Mesenchymal stem cell (in vitro differentiated cells and primary cell): ENCODE measurements at regions not wholly inside any gene's neighbourhood (a gene's known extent, or its start where the extent isn't known, plus 50 kb on each side); places are given as distances from the start of the nearest gene placed in this dataset.

ENCODE experiments used
- DNase-seq: peaks from one replicate; pipeline ENCODE4 v3.0.0-alpha.2; 2013
- H2AFZ ChIP-seq: one replicate; pipeline ENCODE4 v1.6.1; 2013; ENCODE audit warnings: low read depth, mild to moderate bottlenecking, control low read depth, inconsistent platforms, low read length, moderate library complexity
- H2AK5ac ChIP-seq: 2 replicates; pipeline ENCODE4 v1.6.1; 2013; ENCODE audit warnings: low read length, moderate library complexity, mild to moderate bottlenecking, inconsistent platforms; ENCODE audit not compliant: severe bottlenecking
- H2BK120ac ChIP-seq: one replicate; pipeline ENCODE4 v1.6.1; 2013; ENCODE audit warnings: low read depth, mild to moderate bottlenecking, inconsistent platforms, low read length, moderate library complexity
- H2BK12ac ChIP-seq, 2 experiments: one replicate each; pipeline ENCODE4 v1.6.1; 2013; ENCODE audit warnings: inconsistent platforms in 2 of 2, low read length in 2 of 2, mild to moderate bottlenecking in 2 of 2, moderate library complexity in 2 of 2, control low read depth in 1 of 2
- H2BK15ac ChIP-seq: one replicate; pipeline ENCODE4 v1.6.1; 2013; ENCODE audit warnings: mild to moderate bottlenecking, low read depth, inconsistent platforms; ENCODE audit not compliant: poor library complexity, severe bottlenecking
- H2BK5ac ChIP-seq: 2 replicates; pipeline ENCODE4 v1.6.1; 2013; ENCODE audit warnings: low read depth, mild to moderate bottlenecking, low read length, control low read depth, inconsistent platforms; ENCODE audit not compliant: poor library complexity, severe bottlenecking
- H3K14ac ChIP-seq, 2 experiments: one replicate each; pipeline ENCODE4 v1.6.1; 2013; ENCODE audit warnings: inconsistent platforms in 2 of 2, low read length in 2 of 2, control low read depth in 1 of 2, mild to moderate bottlenecking in 1 of 2, moderate library complexity in 1 of 2
- H3K18ac ChIP-seq, 2 experiments: one replicate each; pipeline ENCODE4 v1.6.1; 2013; ENCODE audit warnings: inconsistent platforms in 2 of 2, low read length in 2 of 2, control low read depth in 1 of 2, low read depth in 1 of 2, mild to moderate bottlenecking in 1 of 2
- H3K23ac ChIP-seq, 2 experiments: one replicate each; pipeline ENCODE4 v1.6.1; 2013; ENCODE audit warnings: inconsistent platforms in 2 of 2, low read length in 2 of 2, mild to moderate bottlenecking in 2 of 2, moderate library complexity in 2 of 2, control low read depth in 1 of 2
- H3K27ac ChIP-seq: 2 replicates; pipeline ENCODE4 v1.5.1; 2013; ENCODE audit warnings: mild to moderate bottlenecking, moderate library complexity, low read length, control low read depth, inconsistent platforms; ENCODE audit not compliant: poor library complexity, severe bottlenecking
- H3K27me3 ChIP-seq, 2 experiments: 2 replicates each; pipeline versions ENCODE4 v1.6.1 to v1.7.0; 2013; ENCODE audit warnings: low read length in 2 of 2, mild to moderate bottlenecking in 2 of 2, moderate library complexity in 2 of 2, control low read depth in 1 of 2, inconsistent platforms in 1 of 2; ENCODE audit not compliant: control insufficient read depth in 1 of 2, insufficient read depth in 1 of 2
- H3K36me3 ChIP-seq, 2 experiments: 2 replicates each; pipeline versions ENCODE4 v1.6.1 to v1.7.0; 2013; ENCODE audit warnings: low read length in 2 of 2, control low read depth in 1 of 2, inconsistent platforms in 1 of 2, low read depth in 1 of 2, mild to moderate bottlenecking in 1 of 2; ENCODE audit not compliant: insufficient read depth in 2 of 2, control insufficient read depth in 1 of 2
- H3K4ac ChIP-seq, 2 experiments: one replicate each; pipeline ENCODE4 v1.6.1; 2013; ENCODE audit warnings: inconsistent platforms in 2 of 2, low read length in 2 of 2, mild to moderate bottlenecking in 2 of 2, moderate library complexity in 2 of 2, control low read depth in 1 of 2, low read depth in 1 of 2
- H3K4me1 ChIP-seq: 2 replicates; pipeline ENCODE4 v1.6.1; 2013; ENCODE audit warnings: low read depth, low read length, control low read depth; ENCODE audit not compliant: control insufficient read depth, insufficient read depth
- H3K4me2 ChIP-seq: 2 replicates; pipeline ENCODE4 v1.6.1; 2013; ENCODE audit warnings: low read length, mild to moderate bottlenecking, inconsistent platforms; ENCODE audit not compliant: poor library complexity, severe bottlenecking
- H3K4me3 ChIP-seq, 2 experiments: 2 replicates each; pipeline versions ENCODE4 v1.5.1 to v1.7.0; 2013; ENCODE audit warnings: low read length in 2 of 2, mild to moderate bottlenecking in 2 of 2, control low read depth in 1 of 2, low read depth in 1 of 2; ENCODE audit not compliant: insufficient read depth in 1 of 2
- H3K79me1 ChIP-seq: replicated peaks from 2 replicates; pipeline ENCODE4 v1.6.1; 2013; ENCODE audit warnings: mild to moderate bottlenecking, control low read depth, low read length, inconsistent platforms; ENCODE audit not compliant: poor library complexity, severe bottlenecking
- H3K9ac ChIP-seq: 2 replicates; pipeline ENCODE4 v1.7.0; 2013; ENCODE audit warnings: mild to moderate bottlenecking, low read length, moderate library complexity
- H3K9me3 ChIP-seq: 2 replicates; pipeline ENCODE4 v1.7.0; 2013; ENCODE audit warnings: mild to moderate bottlenecking, low read length; ENCODE audit not compliant: control insufficient read depth
- H4K8ac ChIP-seq: one replicate; pipeline ENCODE4 v1.6.1; 2013; ENCODE audit warnings: inconsistent platforms, mild to moderate bottlenecking, low read length, moderate library complexity
- H4K91ac ChIP-seq: one replicate; pipeline ENCODE4 v1.6.1; 2013; ENCODE audit warnings: mild to moderate bottlenecking, low read length, inconsistent platforms
- WGBS: methylation state at CpG from one replicate; pipeline ENCODE4 v1.1.7; 2013; ENCODE audit warnings: mixed read lengths; 5-methylcytosine and 5-hydroxymethylcytosine counted together

DNA sequence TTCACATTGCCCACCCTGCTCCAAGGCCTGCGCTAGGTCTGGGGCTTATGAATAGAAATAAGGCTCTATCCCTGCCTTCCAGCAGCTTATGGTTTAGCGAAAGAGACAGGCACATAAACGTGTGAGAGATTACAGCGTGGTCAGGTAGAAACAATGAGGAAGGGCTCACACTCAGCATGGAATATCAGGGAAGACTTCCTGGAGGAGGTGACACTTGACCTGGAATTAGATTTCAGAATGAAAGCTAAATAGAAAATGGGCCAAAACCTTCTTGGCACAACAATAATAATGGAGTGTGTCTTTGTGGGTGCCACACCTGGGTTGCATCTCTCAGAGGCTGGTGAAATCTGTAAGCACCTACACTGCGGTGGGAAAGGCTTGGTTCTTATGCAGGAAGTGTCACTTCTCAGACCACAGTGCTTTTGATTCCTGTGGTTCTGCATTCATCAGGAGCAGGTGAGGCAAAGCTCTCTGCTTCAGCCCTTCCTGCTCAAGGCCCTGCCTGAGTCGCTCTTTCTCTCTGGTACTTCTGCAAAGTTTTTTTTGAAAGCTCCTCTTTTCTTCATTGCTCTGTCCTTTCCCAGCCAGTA lies 430.3 kb downstream of the ZNF536 start:
- no peak overlapping the region for H2BK15ac ChIP-seq
- H3K23ac ChIP-seq: no peak overlapping the region
- no peak for DNase-seq
- H3K36me3 ChIP-seq: no peaks in the 10 kb centered on the region
- no peak overlapping the region for H2BK120ac ChIP-seq
- no peak overlapping the region for H2BK5ac ChIP-seq
- no peak overlapping the region for H3K27ac ChIP-seq
- H3K4me3 ChIP-seq: no peak overlapping the region
- H2BK12ac ChIP-seq: no peak overlapping the region
- H3K14ac ChIP-seq: no peak overlapping the region
- peaks cover 0 to 22% of the 10 kb centered on the region in 2 experiments for H3K27me3 ChIP-seq
- H4K8ac ChIP-seq: no peak overlapping the region
- no peak overlapping the region for H3K18ac ChIP-seq
- H3K79me1 ChIP-seq: no peaks in the 10 kb centered on the region
- H3K4me1 ChIP-seq: no peaks in the 10 kb centered on the region
- no peak overlapping the region for H2AFZ ChIP-seq
- H4K91ac ChIP-seq: no peak overlapping the region
- H2AK5ac ChIP-seq: no peak overlapping the region
- no peak overlapping the region for H3K9ac ChIP-seq
- 85% methylated on average over 6 of the region's 6 CpGs for WGBS
- H3K9me3 ChIP-seq: peaks cover 7% of the 10 kb centered on the region
- no peak overlapping the region for H3K4ac ChIP-seq
- no peak overlapping the region for H3K4me2 ChIP-seq

DNA sequence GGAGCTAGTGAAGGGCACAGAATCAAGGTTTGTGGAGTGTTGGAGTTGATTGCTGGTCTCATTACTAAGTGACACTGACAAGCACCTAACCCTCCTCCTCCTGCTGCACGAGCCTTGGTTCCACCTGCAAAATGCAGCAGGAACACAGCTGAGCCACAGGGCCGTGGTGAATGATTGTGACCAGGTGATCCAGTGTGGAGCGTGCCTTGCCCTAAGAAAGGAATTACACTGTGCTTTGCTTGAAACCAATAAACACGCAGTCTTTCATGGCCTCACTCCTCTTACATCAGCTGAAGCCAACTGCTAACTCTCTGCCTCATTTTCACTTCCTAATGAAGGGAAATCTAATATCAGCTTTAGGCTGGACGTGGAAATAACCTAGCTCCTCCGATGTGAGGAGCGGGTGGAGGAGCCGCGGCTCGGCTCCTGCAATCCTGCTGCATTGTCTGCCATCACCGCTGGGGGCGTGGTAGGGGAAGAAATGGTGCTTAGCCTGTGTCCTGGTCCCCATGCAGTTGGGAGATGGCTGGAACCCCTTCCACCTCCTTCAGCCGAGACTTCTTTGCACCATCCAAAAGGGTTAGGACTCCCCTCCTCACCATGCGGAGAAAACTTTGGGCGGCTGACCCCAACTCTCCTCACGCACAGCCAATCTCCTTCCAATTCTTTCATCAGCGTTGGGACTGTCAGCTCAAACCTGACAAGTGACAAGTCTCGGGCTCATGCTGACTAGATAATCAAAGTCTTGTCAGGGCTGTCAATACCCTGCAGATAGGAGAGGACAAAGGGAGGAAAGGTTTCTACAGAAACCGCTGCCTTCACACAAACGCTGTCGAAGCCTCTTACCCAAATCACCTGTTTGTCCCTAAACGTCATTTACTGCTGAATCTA lies 427.9 kb downstream of the ZNF536 start:
- H3K9ac ChIP-seq: no peak overlapping the region
- WGBS: 43% methylated on average over 19 of the region's 22 CpGs

DNA sequence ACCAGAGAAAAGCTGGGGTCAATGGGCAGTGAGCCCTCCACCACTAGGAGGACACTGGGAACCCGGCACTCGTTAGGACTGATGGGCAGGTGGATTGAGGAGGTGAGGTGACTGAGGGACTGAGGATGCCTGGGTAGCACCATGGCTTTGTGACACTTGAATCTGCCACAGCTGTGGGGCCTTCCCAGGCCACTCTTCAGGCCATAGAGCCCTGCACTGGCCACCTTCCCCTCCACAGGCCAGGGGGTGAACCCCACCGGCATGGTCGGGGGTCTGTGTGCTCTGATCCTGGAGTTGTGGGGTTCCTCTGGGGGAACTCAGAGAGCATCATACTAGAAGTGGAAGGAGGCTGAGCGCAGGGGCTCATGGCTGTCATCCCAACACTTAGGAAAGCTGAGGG lies 423.5 kb downstream of the ZNF536 start:
- Histone ChIP-seq H3K18ac (no peak overlapping the region), H2BK120ac (no peak overlapping the region), H4K91ac (no peak overlapping the region), H2BK12ac (no peak overlapping the region), H3K36me3 (no peaks in the 10 kb centered on the region), H2AFZ (no peak overlapping the region), H3K23ac (no peak overlapping the region), H2BK15ac (no peak overlapping the region), H3K27ac (no peak overlapping the region), H3K4me2 (no peak overlapping the region), H3K4ac (no peak overlapping the region), H3K9me3 (no peaks in the 10 kb centered on the region), H3K27me3 (peaks cover 0 to 26% of the 10 kb centered on the region in 2 experiments), H3K9ac (no peak overlapping the region), H3K4me3 (no peak overlapping the region), H3K4me1 (no peaks in the 10 kb centered on the region), H3K14ac (no peak overlapping the region), H2AK5ac (no peak overlapping the region), H4K8ac (no peak overlapping the region), H2BK5ac (no peak overlapping the region), H3K79me1 (no peaks in the 10 kb centered on the region)
- DNase-seq: no peak
- WGBS: 87% methylated on average over 5 of the region's 5 CpGs

More for the DNA sequence above, 427.9 kb downstream of the ZNF536 start:
- Histone ChIP-seq H3K36me3 (no peaks in the 10 kb centered on the region), H2BK120ac (no peak overlapping the region), H3K79me1 (no peaks in the 10 kb centered on the region), H2BK12ac (no peak overlapping the region), H4K91ac (no peak overlapping the region), H3K14ac (no peak overlapping the region), H2BK15ac (no peak overlapping the region), H3K4me3 (no peak overlapping the region), H2AFZ (no peak overlapping the region), H3K4me2 (no peak overlapping the region), H3K27me3 (peaks cover 0 to 20% of the 10 kb centered on the region in 2 experiments), H3K27ac (no peak overlapping the region), H3K23ac (no peak overlapping the region), H2BK5ac (no peak overlapping the region), H2AK5ac (no peak overlapping the region), H4K8ac (no peak overlapping the region), H3K18ac (no peak overlapping the region), H3K4me1 (no peaks in the 10 kb centered on the region), H3K9me3 (no peaks in the 10 kb centered on the region), H3K4ac (no peak overlapping the region)
- peak; percentile 5 for DNase-seq
